ENCODE measurements at regions not wholly inside any gene's neighbourhood (a gene's known extent, or its start where the extent isn't known, plus 50 kb on each side); places are given as distances from the start of the nearest gene placed in this dataset.

DNA sequence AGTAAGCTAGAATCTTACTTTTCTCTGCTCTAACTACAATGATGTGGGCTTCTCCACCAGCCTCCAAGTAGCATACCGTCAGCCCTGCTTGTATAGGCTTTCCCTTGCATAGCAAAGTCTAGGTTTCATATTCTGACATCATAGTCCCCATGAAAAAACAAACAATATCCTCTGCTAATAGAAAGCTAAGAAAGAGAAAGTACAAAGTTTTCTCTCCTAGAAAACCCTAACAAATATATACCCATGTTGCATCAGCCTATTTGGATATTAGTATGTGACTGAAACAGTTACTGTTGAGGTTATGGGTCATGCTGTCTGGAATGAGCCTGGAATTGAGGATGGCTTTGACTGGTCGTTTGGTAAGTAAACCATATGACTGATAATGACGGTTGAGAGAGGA is 1696.0 kb downstream of the MAT2B start:
- Mint-ChIP-seq H3K4me1 (no peaks in the 10 kb centered on the region), H3K27me3 (no peaks in the 10 kb centered on the region), H3K4me3 (no peak overlapping the region), H3K27ac (no peak overlapping the region), H3K9me3 (no peaks in the 10 kb centered on the region), H3K36me3 (no peaks in the 10 kb centered on the region)
- DNase-seq (no peak), ATAC-seq (replicated peaks) (no peak)

GRCh38 chr5:165201771-165202518 is 1696.5 kb downstream of the MAT2B start:
- H3K36me3 Mint-ChIP-seq, result no peaks in the 10 kb centered on the region
- no peaks in the 10 kb centered on the region for H3K9me3 Mint-ChIP-seq
- DNase-seq, result no peak
- no peak overlapping the region for H3K4me3 Mint-ChIP-seq
- no peaks in the 10 kb centered on the region for H3K27me3 Mint-ChIP-seq
- H3K27ac Mint-ChIP-seq, result no peak overlapping the region
- H3K4me1 Mint-ChIP-seq, result no peaks in the 10 kb centered on the region
- ATAC-seq (replicated peaks), result no peak

- ATAC-seq (replicated peaks) (no peak), DNase-seq (no peak)
- H3K36me3 Mint-ChIP-seq, result no peaks in the 10 kb centered on the region
- no peak overlapping the region for H3K4me3 Mint-ChIP-seq
- H3K27ac Mint-ChIP-seq, result no peak overlapping the region
- H3K27me3 Mint-ChIP-seq, result no peaks in the 10 kb centered on the region
- H3K4me1 Mint-ChIP-seq, result no peaks in the 10 kb centered on the region
- H3K9me3 Mint-ChIP-seq, result no peaks in the 10 kb centered on the region
Measured at GRCh38 chr5:165202519-165202910, 1697.1 kb downstream of the MAT2B start.

GRCh38 chr5:165209101-165209727 is 1703.8 kb downstream of the MAT2B start:
- Mint-ChIP-seq H3K36me3 (no peaks in the 10 kb centered on the region), H3K27ac (no peak overlapping the region), H3K4me1 (peaks cover 0 to 2% of the 10 kb centered on the region in 2 donors), H3K4me3 (no peak overlapping the region), H3K27me3 (no peaks in the 10 kb centered on the region), H3K9me3 (no peaks in the 10 kb centered on the region)
- no peak for DNase-seq
- no peak for ATAC-seq (replicated peaks)

- ATAC-seq (replicated peaks), result no peak
- Mint-ChIP-seq H3K4me3 (no peak overlapping the region), H3K27me3 (no peaks in the 10 kb centered on the region)
Measured at GRCh38 chr5:165224366-165225045, 1719.1 kb downstream of the MAT2B start.

GRCh38 chr5:165227515-165227914 is 1722.1 kb downstream of the MAT2B start:
- H3K4me3 Mint-ChIP-seq, result no peak overlapping the region
- H3K9me3 Mint-ChIP-seq, result no peaks in the 10 kb centered on the region
- no peaks in the 10 kb centered on the region for H3K36me3 Mint-ChIP-seq
- no peak overlapping the region for H3K27ac Mint-ChIP-seq
- no peak for ATAC-seq (replicated peaks)
- no peaks in the 10 kb centered on the region for H3K4me1 Mint-ChIP-seq
- no peak for DNase-seq
- H3K27me3 Mint-ChIP-seq, result no peaks in the 10 kb centered on the region

More at GRCh38 chr5:165224366-165225045, 1719.1 kb downstream of the MAT2B start:
- Mint-ChIP-seq H3K27ac (no peak overlapping the region), H3K36me3 (no peaks in the 10 kb centered on the region), H3K9me3 (no peaks in the 10 kb centered on the region), H3K4me1 (no peaks in the 10 kb centered on the region)
- DNase-seq, result no peak

DNA sequence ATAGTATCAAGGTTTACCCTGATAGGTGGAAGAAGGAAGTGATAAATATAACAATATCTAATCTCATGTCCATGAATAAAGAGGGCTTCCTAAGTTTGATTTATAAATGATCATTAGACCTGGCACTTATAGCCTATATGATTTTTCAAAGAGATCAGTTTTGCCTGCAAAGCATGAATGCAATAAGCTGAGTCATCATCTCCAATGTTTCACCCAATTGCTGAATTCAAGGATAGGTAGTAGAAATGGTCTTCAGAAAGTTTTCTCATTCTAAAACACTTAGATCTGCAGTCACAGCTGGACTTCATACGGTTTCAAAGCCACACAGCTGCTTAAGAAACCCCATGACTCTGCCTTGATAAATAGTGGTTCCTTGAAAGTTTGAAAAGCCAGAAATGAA is 1722.8 kb downstream of the MAT2B start:
- H3K27ac Mint-ChIP-seq, result no peak overlapping the region
- H3K9me3 Mint-ChIP-seq, result no peaks in the 10 kb centered on the region
- ATAC-seq (replicated peaks), result no peak

DNA sequence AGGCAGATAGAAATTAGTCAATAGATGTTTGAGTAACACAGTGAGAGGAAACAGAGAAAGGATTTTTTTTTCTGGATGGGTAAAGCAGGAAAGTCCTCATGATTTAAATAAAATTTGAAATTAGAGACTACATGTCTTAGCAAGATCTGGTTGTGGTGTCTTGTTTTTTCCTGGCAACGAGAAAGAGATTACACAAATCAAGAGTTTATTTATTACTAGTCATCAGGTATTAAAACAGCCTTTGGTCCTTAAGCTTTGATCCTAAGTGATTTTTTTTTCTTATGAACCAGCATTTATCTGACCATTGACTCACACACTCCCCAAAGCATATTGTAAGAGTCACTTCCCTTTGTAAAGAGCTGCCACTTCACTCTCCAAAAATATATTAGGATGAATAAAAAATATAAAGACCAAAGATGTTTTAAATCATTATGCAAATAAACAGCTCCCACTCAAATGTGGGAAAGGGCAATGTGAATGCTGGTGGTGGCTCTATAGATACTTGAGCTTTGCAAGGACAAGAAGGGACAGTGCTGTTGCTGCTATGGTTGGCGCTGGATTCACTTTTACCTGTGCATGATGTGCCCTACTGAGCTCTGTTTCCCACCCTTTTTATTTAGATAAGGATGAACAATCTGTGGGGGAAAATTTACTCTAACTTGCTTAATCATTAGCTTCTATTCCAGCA is 1726.5 kb downstream of the MAT2B start:
- Mint-ChIP-seq H3K9me3 (peaks cover 3 to 4% of the 10 kb centered on the region in 2 donors), H3K36me3 (no peaks in the 10 kb centered on the region), H3K4me3 (no peak overlapping the region), H3K4me1 (no peaks in the 10 kb centered on the region), H3K27me3 (no peaks in the 10 kb centered on the region), H3K27ac (no peak overlapping the region)
- DNase-seq (no peak), ATAC-seq (replicated peaks) (no peak)

More for the DNA sequence above, 1722.8 kb downstream of the MAT2B start:
- Mint-ChIP-seq H3K4me3 (no peak overlapping the region), H3K36me3 (no peaks in the 10 kb centered on the region), H3K27me3 (no peaks in the 10 kb centered on the region), H3K4me1 (no peaks in the 10 kb centered on the region)
- DNase-seq, result no peak

DNA sequence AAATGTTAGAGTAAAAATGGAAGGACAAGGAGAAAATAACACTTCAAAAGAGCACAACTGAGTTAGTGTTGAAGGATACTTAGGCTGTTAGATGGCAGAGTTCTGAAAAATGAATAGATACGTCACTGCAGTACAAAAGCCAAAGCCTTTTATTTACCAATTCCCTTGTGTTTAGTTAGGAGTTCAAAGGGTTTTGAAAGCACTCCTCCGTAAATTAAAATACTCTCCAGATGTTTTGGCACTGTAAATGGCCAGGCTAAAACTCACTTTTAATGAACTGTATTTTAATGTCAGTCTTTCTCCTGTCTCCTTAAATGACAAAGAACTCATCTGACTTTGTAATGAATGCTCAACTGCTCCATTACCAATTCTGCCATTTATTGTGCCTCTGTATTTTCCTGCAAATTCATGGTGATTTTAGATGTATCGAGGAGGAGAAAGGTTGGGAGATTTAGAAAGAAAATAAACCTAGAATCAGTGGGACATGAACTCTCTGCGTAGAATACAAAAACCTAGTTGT is 1727.2 kb downstream of the MAT2B start:
- no peak for DNase-seq
- no peak for ATAC-seq (replicated peaks)
- Mint-ChIP-seq H3K27ac (no peak overlapping the region), H3K36me3 (no peaks in the 10 kb centered on the region), H3K27me3 (no peaks in the 10 kb centered on the region), H3K4me3 (no peak overlapping the region), H3K9me3 (peaks cover 3 to 4% of the 10 kb centered on the region in 2 donors), H3K4me1 (no peaks in the 10 kb centered on the region)

GRCh38 chr5:165241811-165242210 is 1736.4 kb downstream of the MAT2B start:
- DNase-seq (no peak), ATAC-seq (replicated peaks) (no peak)
- H3K36me3 Mint-ChIP-seq, result no peaks in the 10 kb centered on the region
- no peaks in the 10 kb centered on the region for H3K4me1 Mint-ChIP-seq
- no peaks in the 10 kb centered on the region for H3K9me3 Mint-ChIP-seq
- H3K27me3 Mint-ChIP-seq, result no peaks in the 10 kb centered on the region
- H3K27ac Mint-ChIP-seq, result no peak overlapping the region
- no peak overlapping the region for H3K4me3 Mint-ChIP-seq

- H3K27me3 Mint-ChIP-seq, result no peaks in the 10 kb centered on the region
- H3K27ac Mint-ChIP-seq, result no peak overlapping the region
- no peaks in the 10 kb centered on the region for H3K9me3 Mint-ChIP-seq
- ATAC-seq (replicated peaks) (no peak), DNase-seq (no peak)
- no peaks in the 10 kb centered on the region for H3K36me3 Mint-ChIP-seq
- H3K4me3 Mint-ChIP-seq, result no peak overlapping the region
- H3K4me1 Mint-ChIP-seq, result no peaks in the 10 kb centered on the region
Measured at GRCh38 chr5:165242646-165243045, 1737.2 kb downstream of the MAT2B start.

DNA sequence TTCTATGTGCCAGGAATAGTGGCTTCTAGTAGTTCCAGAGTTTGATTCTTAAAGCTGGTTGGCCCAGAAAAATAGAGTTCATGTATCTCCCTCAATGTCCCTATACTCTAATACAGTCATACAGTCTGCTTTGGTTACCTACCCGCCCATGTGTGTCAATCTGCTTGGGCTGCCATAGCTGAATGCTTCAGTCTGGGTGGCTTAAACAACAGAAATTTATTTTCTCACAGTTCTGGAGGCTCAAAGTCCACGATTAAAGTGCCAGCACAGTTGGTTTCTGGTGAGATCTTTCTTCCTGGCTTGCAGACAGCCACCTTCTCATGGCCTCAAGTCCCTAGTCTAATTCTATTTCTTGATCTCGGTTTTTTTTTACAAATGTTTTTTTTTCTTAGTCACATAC is 1739.0 kb downstream of the MAT2B start:
- no peaks in the 10 kb centered on the region for H3K9me3 Mint-ChIP-seq
- ATAC-seq (replicated peaks), result no peak

DNA sequence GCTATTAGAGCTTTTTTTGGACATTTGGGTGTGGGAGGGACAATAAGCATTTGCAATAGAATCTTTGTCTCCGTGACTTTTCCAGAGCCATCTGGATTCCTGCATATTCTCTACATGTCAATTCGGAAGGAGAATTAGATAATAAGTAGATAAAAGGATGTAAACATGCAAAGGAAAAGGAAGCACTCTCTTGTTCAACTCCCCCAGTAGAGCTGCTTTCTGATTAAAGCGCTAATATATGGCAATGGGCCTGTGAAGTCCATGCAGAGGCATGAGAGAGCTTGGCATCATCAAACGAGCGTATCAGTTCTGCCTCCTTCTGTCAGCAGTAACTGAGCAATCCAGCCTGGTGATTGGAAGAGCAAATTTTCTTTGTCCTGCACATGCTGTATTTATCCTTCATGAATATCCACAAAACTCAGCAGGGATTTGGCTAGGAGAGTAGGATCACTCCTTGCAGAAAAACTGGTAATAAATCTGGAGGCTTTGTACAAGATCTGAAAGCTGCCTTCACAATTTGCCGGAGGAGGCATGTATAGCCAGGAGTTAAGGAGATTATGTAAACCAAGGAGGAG is 1752.9 kb downstream of the MAT2B start:
- H3K36me3 Mint-ChIP-seq, result no peaks in the 10 kb centered on the region
- no peaks in the 10 kb centered on the region for H3K27me3 Mint-ChIP-seq
- no peaks in the 10 kb centered on the region for H3K4me1 Mint-ChIP-seq
- H3K4me3 Mint-ChIP-seq, result no peak overlapping the region
- no peaks in the 10 kb centered on the region for H3K9me3 Mint-ChIP-seq
- H3K27ac Mint-ChIP-seq, result no peak overlapping the region
- no peak for ATAC-seq (replicated peaks)
- DNase-seq, result no peak

More for the DNA sequence above, 1739.0 kb downstream of the MAT2B start:
- no peaks in the 10 kb centered on the region for H3K4me1 Mint-ChIP-seq
- no peak overlapping the region for H3K27ac Mint-ChIP-seq
- H3K27me3 Mint-ChIP-seq, result no peaks in the 10 kb centered on the region
- DNase-seq, result no peak
- no peaks in the 10 kb centered on the region for H3K36me3 Mint-ChIP-seq
- H3K4me3 Mint-ChIP-seq, result no peak overlapping the region

DNA sequence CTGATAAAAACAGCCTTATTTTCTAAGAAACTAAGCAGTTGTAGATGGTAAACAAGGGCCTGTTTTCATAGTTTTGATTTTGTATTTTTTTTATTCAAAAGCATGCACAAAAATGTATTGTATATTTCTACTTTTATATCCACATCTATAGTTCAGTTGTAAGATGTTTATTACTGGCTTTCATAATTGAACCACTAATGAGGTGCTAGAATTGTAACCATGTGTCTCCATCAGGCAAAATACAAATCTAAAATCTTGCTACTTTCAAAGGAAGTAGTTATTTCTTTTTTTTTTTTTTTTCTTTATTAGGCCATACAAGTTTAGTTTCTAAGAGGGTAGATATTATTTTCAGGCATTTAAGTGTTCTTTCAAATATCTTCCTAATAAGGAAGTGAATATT is 1755.0 kb downstream of the MAT2B start:
- Mint-ChIP-seq H3K27me3 (no peaks in the 10 kb centered on the region), H3K4me1 (no peaks in the 10 kb centered on the region), H3K4me3 (no peak overlapping the region), H3K9me3 (no peaks in the 10 kb centered on the region), H3K36me3 (no peaks in the 10 kb centered on the region), H3K27ac (no peak overlapping the region)
- DNase-seq (no peak), ATAC-seq (replicated peaks) (no peak)

Data from stimulated activated naive B cell treated with anti-CD40 and anti-IgM and Interleukin-4, amounts not matched to agents 10 μg/mL and 1 μg/mL and 100 μg/mL, for 72 hours (primary cell).